ENCODE measurements at regions not wholly inside any gene's neighbourhood (a gene's known extent, or its start where the extent isn't known, plus 50 kb on each side); places are given as distances from the start of the nearest gene placed in this dataset.
"Not testable (repeated sequence)": the region's sequence is repeated elsewhere in the genome, so short reads cannot be mapped to it uniquely, and the experiment has no call there.

- DNase-seq (ENCODE audit: low read depth in 2 of 2): no peak
These were observed 73.2 kb upstream of the SGIP1 start for GRCh38 chr1:66460776-66461175.

- DNase-seq (ENCODE audit: low read depth in 2 of 2): no peak
These were observed 71.6 kb upstream of the SGIP1 start for GRCh38 chr1:66462313-66462712.

- no peak for DNase-seq (ENCODE audit: low read depth in 2 of 2)
These were observed 69.6 kb upstream of the SGIP1 start for GRCh38 chr1:66464351-66464750.

GRCh38 chr1:66464802-66465201 is 69.2 kb upstream of the SGIP1 start:
- no peak for DNase-seq (ENCODE audit: low read depth in 2 of 2)

GRCh38 chr1:66466695-66467094 is 67.3 kb upstream of the SGIP1 start:
- DNase-seq (ENCODE audit: low read depth in 2 of 2): not testable (repeated sequence)

GRCh38 chr1:66468722-66469121 is 65.2 kb upstream of the SGIP1 start:
- no peak for DNase-seq (ENCODE audit: low read depth in 2 of 2)

- no peak for DNase-seq (ENCODE audit: low read depth in 2 of 2)
These were observed 58.0 kb upstream of the SGIP1 start for GRCh38 chr1:66475940-66476339.

- DNase-seq (ENCODE audit: low read depth in 2 of 2): no peak
These were observed 57.2 kb upstream of the SGIP1 start for GRCh38 chr1:66476774-66477173.

- DNase-seq (ENCODE audit: low read depth in 2 of 2): no peak
These were observed 55.8 kb upstream of the SGIP1 start for GRCh38 chr1:66478116-66478515.

GRCh38 chr1:66480162-66480561 is 53.8 kb upstream of the SGIP1 start:
- no peak for DNase-seq (ENCODE audit: low read depth in 2 of 2)

GRCh38 chr1:66481215-66481614 is 52.7 kb upstream of the SGIP1 start:
- DNase-seq (ENCODE audit: low read depth in 2 of 2): not testable (repeated sequence)

Data from stimulated activated CD8-positive, alpha-beta memory T cell treated with anti-CD3 and anti-CD28 coated beads, Interleukin-2, amount 100 ng/mL, for 1 hour (primary cell).